Astrocyte of the hippocampus (primary cell): ENCODE measurements at regions not wholly inside any gene's neighbourhood (a gene's known extent, or its start where the extent isn't known, plus 50 kb on each side); places are given as distances from the start of the nearest gene placed in this dataset.

Experiments used
- DNase-seq: peaks from one replicate; pipeline ENCODE4 v3.0.0; 2011; ENCODE audit warnings: low read depth, low spot score

- no peak for DNase-seq
Measured at GRCh38 chr4:11782859-11783258, 354.2 kb upstream of the HS3ST1 start.

- no peak for DNase-seq
Measured at GRCh38 chr4:11777447-11777846, 348.8 kb upstream of the HS3ST1 start.

- no peak for DNase-seq
Measured at GRCh38 chr4:11774346-11774745, 345.7 kb upstream of the HS3ST1 start.

GRCh38 chr4:11773798-11774197, 345.1 kb upstream of the HS3ST1 start:
- no peak for DNase-seq

- no peak for DNase-seq
Measured at GRCh38 chr4:11769434-11769833, 340.7 kb upstream of the HS3ST1 start.

GRCh38 chr4:11768251-11768972, 339.7 kb upstream of the HS3ST1 start:
- DNase-seq = no peak

GRCh38 chr4:11765849-11766453, 337.3 kb upstream of the HS3ST1 start:
- peak; percentile 45 for DNase-seq

GRCh38 chr4:11748164-11748872, 319.6 kb upstream of the HS3ST1 start:
- DNase-seq = peak; percentile 74

GRCh38 chr4:11746734-11747133, 318.0 kb upstream of the HS3ST1 start:
- no peak for DNase-seq

- no peak for DNase-seq
Measured at GRCh38 chr4:11743976-11744375, 315.3 kb upstream of the HS3ST1 start.

- DNase-seq = peak; percentile 11
Measured at GRCh38 chr4:11743236-11743635, 314.5 kb upstream of the HS3ST1 start.

GRCh38 chr4:11741190-11741652, 312.5 kb upstream of the HS3ST1 start:
- DNase-seq = peak; percentile 31

- peak; percentile 2 for DNase-seq
Measured at GRCh38 chr4:11739992-11740391, 311.3 kb upstream of the HS3ST1 start.

GRCh38 chr4:11736978-11737377, 308.3 kb upstream of the HS3ST1 start:
- DNase-seq = no peak

GRCh38 chr4:11735651-11736050, 307.0 kb upstream of the HS3ST1 start:
- no peak for DNase-seq

- no peak for DNase-seq
Measured at GRCh38 chr4:11732155-11732554, 303.5 kb upstream of the HS3ST1 start.

GRCh38 chr4:11730545-11730944, 301.9 kb upstream of the HS3ST1 start:
- no peak for DNase-seq

GRCh38 chr4:11729548-11729947, 300.9 kb upstream of the HS3ST1 start:
- DNase-seq = no peak

- no peak for DNase-seq
Measured at GRCh38 chr4:11727903-11728564, 299.3 kb upstream of the HS3ST1 start.

GRCh38 chr4:11724731-11725130, 296.0 kb upstream of the HS3ST1 start:
- DNase-seq = peak; percentile 5

GRCh38 chr4:11722223-11722622, 293.5 kb upstream of the HS3ST1 start:
- no peak for DNase-seq

GRCh38 chr4:11720292-11720691, 291.6 kb upstream of the HS3ST1 start:
- peak; percentile 58 for DNase-seq
